ENCODE measurements at regions not wholly inside any gene's neighbourhood (a gene's known extent, or its start where the extent isn't known, plus 50 kb on each side); places are given as distances from the start of the nearest gene placed in this dataset.
"Not testable (repeated sequence)": the region's sequence is repeated elsewhere in the genome, so short reads cannot be mapped to it uniquely, and the experiment has no call there.

- intact Hi-C loops (cut with DNase I) = loop anchor here (5.0 kb wide), 1 partner anchor 199 kb away; no protein-coding TSS in a partner anchor
- peak in 7 of 10 donors; percentile 45 to 87 (median 61) for DNase-seq
Observed at GRCh38 chr4:8688041-8688907, 95.7 kb downstream of the CPZ start.

GRCh38 chr4:8687083-8687482 is 94.5 kb downstream of the CPZ start:
- intact Hi-C loops (cut with DNase I) = loop anchor here (5.0 kb wide), 1 partner anchor 200 kb away; no protein-coding TSS in a partner anchor
- no peak for DNase-seq

GRCh38 chr4:8685831-8686230 is 93.3 kb downstream of the CPZ start:
- peak in 1 of 10 donors; percentile 61 for DNase-seq
- intact Hi-C loops (cut with DNase I) = loop anchor here (5.0 kb wide), 1 partner anchor 201 kb away; no protein-coding TSS in a partner anchor

- intact Hi-C loops (cut with DNase I) = no loop called here
- no peak for DNase-seq
Observed at GRCh38 chr4:8683462-8683861, 90.9 kb downstream of the CPZ start.

GRCh38 chr4:8682725-8683124 is 90.2 kb downstream of the CPZ start:
- DNase-seq = peak in 2 of 10 donors; percentile 52 to 60
- intact Hi-C loops (cut with DNase I) = no loop called here

- intact Hi-C loops (cut with DNase I) = no loop called here
- peak in 2 of 10 donors; percentile 49 to 60 for DNase-seq
Observed at GRCh38 chr4:8682296-8682695, 89.7 kb downstream of the CPZ start.

- intact Hi-C loops (cut with DNase I) = no loop called here
- DNase-seq = peak in 2 of 10 donors; percentile 40 to 67
Observed at GRCh38 chr4:8681391-8681790, 88.8 kb downstream of the CPZ start.

GRCh38 chr4:8679032-8679431 is 86.5 kb downstream of the CPZ start:
- DNase-seq = no peak

GRCh38 chr4:8676676-8677075 is 84.1 kb downstream of the CPZ start:
- DNase-seq = no peak

More at GRCh38 chr4:8679032-8679431, 86.5 kb downstream of the CPZ start:
- intact Hi-C loops (cut with DNase I) = no loop called here

GRCh38 chr4:8675906-8676305 is 83.3 kb downstream of the CPZ start:
- intact Hi-C loops (cut with DNase I) = no loop called here
- DNase-seq = no peak

More at GRCh38 chr4:8676676-8677075, 84.1 kb downstream of the CPZ start:
- intact Hi-C loops (cut with DNase I) = no loop called here

- DNase-seq = no peak
- intact Hi-C loops (cut with DNase I) = no loop called here
Observed at GRCh38 chr4:8675383-8675782, 82.8 kb downstream of the CPZ start.

GRCh38 chr4:8674311-8674885 is 81.8 kb downstream of the CPZ start:
- peak in 1 of 10 donors; percentile 54 for DNase-seq
- intact Hi-C loops (cut with DNase I) = no loop called here

- intact Hi-C loops (cut with DNase I) = not testable (repeated sequence)
- peak in 1 of 10 donors; percentile 71 for DNase-seq
Observed at GRCh38 chr4:8673106-8673505, 80.5 kb downstream of the CPZ start.

GRCh38 chr4:8672486-8672885 is 79.9 kb downstream of the CPZ start:
- intact Hi-C loops (cut with DNase I) = no loop called here

GRCh38 chr4:8671712-8672290 is 79.2 kb downstream of the CPZ start:
- intact Hi-C loops (cut with DNase I) = no loop called here
- peak in 1 of 10 donors; percentile 67 for DNase-seq

More at GRCh38 chr4:8672486-8672885, 79.9 kb downstream of the CPZ start:
- peak in 1 of 10 donors; percentile 44 for DNase-seq
